8988T (cell line): ENCODE measurements at regions not wholly inside any gene's neighbourhood (a gene's known extent, or its start where the extent isn't known, plus 50 kb on each side); places are given as distances from the start of the nearest gene placed in this dataset.
"Not testable (repeated sequence)": the region's sequence is repeated elsewhere in the genome, so short reads cannot be mapped to it uniquely, and the experiment has no call there.

Source experiments
- DNase-seq: peaks from one replicate; pipeline ENCODE4 v3.0.0; 2011

- no peak for DNase-seq
Measured at GRCh38 chr6:27720607-27721580, 191.3 kb downstream of the OR2B2 start.

- not testable (repeated sequence) for DNase-seq
Measured at GRCh38 chr6:27719039-27719438, 193.2 kb downstream of the OR2B2 start.

GRCh38 chr6:27706431-27706830 lies 205.8 kb downstream of the OR2B2 start:
- no peak for DNase-seq

GRCh38 chr6:27700337-27700736 lies 211.9 kb downstream of the OR2B2 start:
- no peak for DNase-seq

GRCh38 chr6:27694547-27694874 lies 217.7 kb downstream of the OR2B2 start:
- no peak for DNase-seq

- DNase-seq = peak; percentile 35
Measured at GRCh38 chr6:27693766-27694546, 218.2 kb downstream of the OR2B2 start.

- DNase-seq = not testable (repeated sequence)
Measured at GRCh38 chr6:27692133-27692532, 219.2 kb upstream of the ZNF184 start.

- peak; percentile 32 for DNase-seq
Measured at GRCh38 chr6:27688014-27688586, 215.2 kb upstream of the ZNF184 start.

GRCh38 chr6:27687154-27688013 lies 214.5 kb upstream of the ZNF184 start:
- peak; percentile 47 for DNase-seq

- no peak for DNase-seq
Measured at GRCh38 chr6:27685279-27685678, 212.4 kb upstream of the ZNF184 start.

GRCh38 chr6:27684264-27685211 lies 211.6 kb upstream of the ZNF184 start:
- peak; percentile 38 for DNase-seq

- no peak for DNase-seq
Measured at GRCh38 chr6:27679964-27680694, 207.2 kb upstream of the ZNF184 start.

- no peak for DNase-seq
Measured at GRCh38 chr6:27679308-27679963, 206.5 kb upstream of the ZNF184 start.

- no peak for DNase-seq
Measured at GRCh38 chr6:27678469-27678868, 205.6 kb upstream of the ZNF184 start.

GRCh38 chr6:27674882-27675281 lies 202.0 kb upstream of the ZNF184 start:
- DNase-seq = no peak

GRCh38 chr6:27672113-27672799 lies 199.4 kb upstream of the ZNF184 start:
- DNase-seq = no peak

GRCh38 chr6:27669624-27670301 lies 196.9 kb upstream of the ZNF184 start:
- no peak for DNase-seq

- DNase-seq = no peak
Measured at GRCh38 chr6:27669295-27669623, 196.4 kb upstream of the ZNF184 start.
